ENCODE measurements at regions not wholly inside any gene's neighbourhood (a gene's known extent, or its start where the extent isn't known, plus 50 kb on each side); places are given as distances from the start of the nearest gene placed in this dataset.

DNA sequence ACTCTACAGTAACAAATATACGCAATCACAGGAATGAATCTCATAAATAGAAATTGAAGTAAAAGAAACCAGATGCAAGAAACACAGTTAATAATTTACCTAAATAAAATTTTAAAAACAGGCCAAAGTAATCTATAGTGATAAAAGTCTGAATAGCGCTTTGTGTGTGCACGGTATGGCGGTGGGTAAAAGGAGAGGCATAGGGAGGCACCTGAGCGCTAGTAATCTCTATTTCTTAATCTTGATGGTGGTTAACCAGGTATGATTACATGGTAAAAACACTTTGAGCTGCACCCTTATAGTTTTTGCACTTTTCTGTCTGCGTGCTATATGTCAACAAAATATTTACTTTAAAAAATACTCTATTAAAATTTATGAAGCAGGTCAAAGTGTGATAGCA, 198.1 kb upstream of the SATB1 start:
- Mint-ChIP-seq H3K4me3 (no peak overlapping the region), H3K36me3 (no peaks in the 10 kb centered on the region), H3K9me3 (peaks cover 0 to 2% (median 0%) of the 10 kb centered on the region in 8 donors), H3K27ac (no peak overlapping the region), H3K27me3 (no peaks in the 10 kb centered on the region), H3K4me1 (peaks cover 7 to 10% (median 8%) of the 10 kb centered on the region in 4 donors)
- Histone ChIP-seq H3K27me3 (ENCODE audit: insufficient read depth, low read length) (no peaks in the 10 kb centered on the region), H3K27ac (ENCODE audit: low read depth, low read length) (no peak overlapping the region), H3K4me1 (ENCODE audit: insufficient read depth, low read length) (no peaks in the 10 kb centered on the region), H3K9me3 (ENCODE audit: control insufficient read depth in 1 of 2, low read length in 2 of 2) (no peaks in the 10 kb centered on the region), H3K4me3 (ENCODE audit: low read length in 2 of 2) (no peak overlapping the region), H3K36me3 (ENCODE audit: insufficient read depth, low read length) (no peaks in the 10 kb centered on the region)
- ChIA-PET CTCF (ENCODE audit: partially characterized antibody) (no interaction called here), POLR2A (ENCODE audit: partially characterized antibody) (no interaction called here)
- intact Hi-C loops (cut with micrococcal nuclease), result no loop called here
- DNase-seq, result no peak

DNA sequence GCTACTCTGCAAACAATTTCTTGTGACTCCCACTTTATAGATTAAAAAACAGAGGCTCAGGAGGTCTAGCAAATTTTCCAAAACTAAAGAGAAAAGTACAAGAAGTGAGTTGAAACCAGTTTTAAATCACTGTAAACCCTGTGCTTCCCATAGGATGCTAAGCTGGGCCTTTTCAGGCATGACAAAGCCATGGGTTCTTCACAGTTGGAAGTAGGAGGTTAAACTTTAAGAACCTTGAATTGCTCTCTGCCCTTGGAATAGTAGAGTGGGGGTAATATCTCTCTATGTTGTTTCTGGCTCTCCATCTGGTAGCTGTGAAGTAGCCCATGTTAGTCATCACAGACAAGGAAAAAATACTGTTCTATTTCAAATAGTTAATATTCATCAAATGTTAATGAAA, 193.6 kb upstream of the SATB1 start:
- Histone ChIP-seq H3K27me3 (ENCODE audit: insufficient read depth, low read length) (no peaks in the 10 kb centered on the region), H3K4me1 (ENCODE audit: insufficient read depth, low read length) (no peaks in the 10 kb centered on the region), H3K27ac (ENCODE audit: low read depth, low read length) (no peak overlapping the region), H3K36me3 (ENCODE audit: insufficient read depth, low read length) (no peaks in the 10 kb centered on the region), H3K9me3 (ENCODE audit: control insufficient read depth in 1 of 2, low read length in 2 of 2) (no peaks in the 10 kb centered on the region), H3K4me3 (ENCODE audit: low read length in 2 of 2) (no peak overlapping the region)
- no peak for DNase-seq
- no peaks in the 10 kb centered on the region for H3K27me3 Mint-ChIP-seq
- intact Hi-C loops (cut with micrococcal nuclease), result no loop called here
- no peaks in the 10 kb centered on the region for H3K4me1 Mint-ChIP-seq
- POLR2A ChIA-PET (ENCODE audit: partially characterized antibody), result no interaction called here
- no peak overlapping the region for H3K4me3 Mint-ChIP-seq
- H3K9me3 Mint-ChIP-seq, result no peaks in the 10 kb centered on the region
- CTCF ChIA-PET (ENCODE audit: partially characterized antibody), result no interaction called here
- H3K27ac Mint-ChIP-seq, result no peak overlapping the region
- H3K36me3 Mint-ChIP-seq, result no peaks in the 10 kb centered on the region

DNA sequence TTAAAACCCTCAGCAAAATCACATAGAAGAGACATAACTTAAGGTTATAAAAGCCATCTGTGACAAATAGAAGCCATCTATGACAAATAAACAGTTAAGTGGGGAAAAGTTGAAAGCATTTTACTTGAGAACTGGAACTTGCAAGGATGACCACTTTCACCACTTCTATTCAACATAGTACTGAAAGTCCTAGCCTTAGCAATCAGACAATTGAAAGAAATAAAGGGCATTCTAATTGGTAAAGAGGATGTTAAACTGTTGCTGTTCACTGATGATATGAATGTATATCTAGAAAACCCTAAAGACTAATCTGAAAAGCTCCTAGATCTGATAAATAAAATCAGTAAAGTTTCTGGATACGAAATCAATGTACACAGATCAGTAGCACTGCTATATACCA, 186.9 kb upstream of the SATB1 start:
- Histone ChIP-seq H3K27ac (ENCODE audit: low read depth, low read length) (no peak overlapping the region), H3K4me3 (ENCODE audit: low read length in 2 of 2) (no peak overlapping the region), H3K27me3 (ENCODE audit: insufficient read depth, low read length) (no peaks in the 10 kb centered on the region), H3K4me1 (ENCODE audit: insufficient read depth, low read length) (no peaks in the 10 kb centered on the region), H3K36me3 (ENCODE audit: insufficient read depth, low read length) (no peaks in the 10 kb centered on the region), H3K9me3 (ENCODE audit: control insufficient read depth in 1 of 2, low read length in 2 of 2) (no peaks in the 10 kb centered on the region)
- DNase-seq, result no peak
- no peak overlapping the region for H3K4me3 Mint-ChIP-seq
- no peaks in the 10 kb centered on the region for H3K27me3 Mint-ChIP-seq
- ChIA-PET POLR2A (ENCODE audit: partially characterized antibody) (no interaction called here), CTCF (ENCODE audit: partially characterized antibody) (no interaction called here)
- intact Hi-C loops (cut with micrococcal nuclease), result no loop called here
- no peaks in the 10 kb centered on the region for H3K36me3 Mint-ChIP-seq
- no peak overlapping the region for H3K27ac Mint-ChIP-seq
- H3K4me1 Mint-ChIP-seq, result peaks cover 0 to 1% (median 0%) of the 10 kb centered on the region in 4 donors
- H3K9me3 Mint-ChIP-seq, result peaks cover 0 to 12% (median 5%) of the 10 kb centered on the region in 8 donors

DNA sequence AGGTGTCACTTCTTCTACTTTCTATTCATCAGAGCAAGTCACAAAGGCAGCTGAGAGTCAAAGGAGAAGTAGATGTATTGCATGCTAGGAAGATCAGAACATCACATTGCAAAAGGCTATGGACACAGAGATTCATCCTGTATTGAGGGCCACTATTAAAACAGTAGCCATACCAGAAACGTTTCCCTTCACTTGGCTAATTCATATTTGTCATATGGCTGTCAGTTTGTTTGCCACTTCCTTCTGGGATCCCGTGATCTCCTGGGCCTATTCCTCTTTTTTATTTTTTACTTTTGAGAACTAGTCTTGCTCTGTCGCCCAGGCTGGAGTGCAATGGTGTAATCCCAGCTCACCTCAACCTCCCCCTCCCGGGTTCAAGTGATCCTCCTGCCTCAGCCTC, 184.0 kb upstream of the SATB1 start:
- Histone ChIP-seq H3K27ac (ENCODE audit: low read depth, low read length) (no peak overlapping the region), H3K9me3 (ENCODE audit: control insufficient read depth in 1 of 2, low read length in 2 of 2) (no peaks in the 10 kb centered on the region), H3K4me3 (ENCODE audit: low read length in 2 of 2) (no peak overlapping the region), H3K27me3 (ENCODE audit: insufficient read depth, low read length) (no peaks in the 10 kb centered on the region), H3K4me1 (ENCODE audit: insufficient read depth, low read length) (no peaks in the 10 kb centered on the region), H3K36me3 (ENCODE audit: insufficient read depth, low read length) (no peaks in the 10 kb centered on the region)
- POLR2A ChIA-PET (ENCODE audit: partially characterized antibody), result no interaction called here
- Mint-ChIP-seq H3K4me3 (no peak overlapping the region), H3K36me3 (no peaks in the 10 kb centered on the region), H3K27me3 (no peaks in the 10 kb centered on the region), H3K27ac (no peak overlapping the region), H3K9me3 (peaks cover 0 to 12% (median 5%) of the 10 kb centered on the region in 8 donors), H3K4me1 (peaks cover 0 to 2% (median 0%) of the 10 kb centered on the region in 4 donors)
- CTCF ChIA-PET (ENCODE audit: partially characterized antibody), result no interaction called here
- intact Hi-C loops (cut with micrococcal nuclease), result no loop called here
- no peak for DNase-seq

DNA sequence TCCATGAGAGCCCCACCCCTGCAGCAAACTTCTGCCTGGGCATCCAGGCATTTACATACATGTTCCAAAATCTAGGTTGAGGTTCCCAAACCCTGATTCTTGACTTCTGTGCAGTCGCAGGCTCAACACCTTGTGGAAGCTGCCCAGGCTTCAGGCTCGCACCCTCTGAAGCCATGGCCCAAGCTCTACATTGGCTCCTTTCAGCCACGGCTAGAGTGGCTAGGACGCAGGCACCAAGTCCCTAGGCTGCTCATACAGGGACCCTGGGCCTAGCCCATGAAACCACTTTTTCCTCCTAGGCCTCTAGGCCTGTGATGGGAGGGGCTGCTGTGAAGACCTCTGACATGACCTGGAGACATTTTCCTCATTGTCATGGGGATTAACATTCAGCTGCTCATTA, 172.8 kb upstream of the SATB1 start:
- H3K27me3 Mint-ChIP-seq, result no peaks in the 10 kb centered on the region
- H3K27me3 ChIP-seq (ENCODE audit: insufficient read depth, low read length), result no peaks in the 10 kb centered on the region
- no peak for DNase-seq
- ChIA-PET CTCF (ENCODE audit: partially characterized antibody) (no interaction called here), POLR2A (ENCODE audit: partially characterized antibody) (no interaction called here)
- H3K36me3 ChIP-seq (ENCODE audit: insufficient read depth, low read length), result no peaks in the 10 kb centered on the region
- intact Hi-C loops (cut with micrococcal nuclease), result no loop called here
- no peak overlapping the region for H3K4me3 Mint-ChIP-seq
- no peaks in the 10 kb centered on the region for H3K4me1 Mint-ChIP-seq
- no peaks in the 10 kb centered on the region for H3K9me3 ChIP-seq (ENCODE audit: control insufficient read depth in 1 of 2, low read length in 2 of 2)
- no peak overlapping the region for H3K4me3 ChIP-seq (ENCODE audit: low read length in 2 of 2)
- H3K27ac Mint-ChIP-seq, result no peak overlapping the region
- H3K36me3 Mint-ChIP-seq, result peaks cover 12 to 14% of the 10 kb centered on the region in 2 donors
- peaks cover 8 to 19% (median 12%) of the 10 kb centered on the region in 8 donors for H3K9me3 Mint-ChIP-seq
- no peak overlapping the region for H3K27ac ChIP-seq (ENCODE audit: low read depth, low read length)
- no peaks in the 10 kb centered on the region for H3K4me1 ChIP-seq (ENCODE audit: insufficient read depth, low read length)

DNA sequence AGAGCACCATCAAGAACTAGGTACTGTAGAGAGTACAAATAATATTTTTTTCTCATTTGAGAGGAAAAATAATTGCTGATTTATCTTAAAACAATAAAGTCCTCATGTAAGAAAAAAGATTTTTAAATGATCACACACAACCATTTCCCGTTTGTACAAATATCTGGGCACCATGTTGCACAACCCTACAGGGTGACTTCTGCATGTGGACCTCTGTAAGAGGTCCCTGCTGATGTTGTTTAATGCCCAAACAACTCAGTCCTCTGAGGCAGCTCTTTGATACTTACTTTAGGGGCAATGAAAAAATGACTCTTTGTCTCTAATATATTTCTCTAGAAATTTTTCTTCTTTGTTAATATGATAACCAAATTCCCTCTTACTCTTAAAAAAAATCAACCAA, 168.1 kb upstream of the SATB1 start:
- no peak overlapping the region for H3K4me3 Mint-ChIP-seq
- CTCF ChIA-PET (ENCODE audit: partially characterized antibody), result no interaction called here
- H3K4me3 ChIP-seq (ENCODE audit: low read length in 2 of 2), result no peak overlapping the region
- H3K27me3 Mint-ChIP-seq, result no peaks in the 10 kb centered on the region
- H3K4me1 Mint-ChIP-seq, result peaks cover 0 to 3% (median 0%) of the 10 kb centered on the region in 4 donors
- DNase-seq, result no peak
- no peaks in the 10 kb centered on the region for H3K9me3 ChIP-seq (ENCODE audit: control insufficient read depth in 1 of 2, low read length in 2 of 2)
- H3K27ac Mint-ChIP-seq, result no peak overlapping the region
- peaks cover 3 to 6% of the 10 kb centered on the region in 2 donors for H3K36me3 Mint-ChIP-seq
- H3K4me1 ChIP-seq (ENCODE audit: insufficient read depth, low read length), result no peaks in the 10 kb centered on the region
- no peaks in the 10 kb centered on the region for H3K27me3 ChIP-seq (ENCODE audit: insufficient read depth, low read length)
- H3K27ac ChIP-seq (ENCODE audit: low read depth, low read length), result no peak overlapping the region
- no peaks in the 10 kb centered on the region for H3K36me3 ChIP-seq (ENCODE audit: insufficient read depth, low read length)
- intact Hi-C loops (cut with micrococcal nuclease), result no loop called here
- peaks cover under 1 to 8% (median 4%) of the 10 kb centered on the region in 8 donors for H3K9me3 Mint-ChIP-seq
- POLR2A ChIA-PET (ENCODE audit: partially characterized antibody), result no interaction called here

DNA sequence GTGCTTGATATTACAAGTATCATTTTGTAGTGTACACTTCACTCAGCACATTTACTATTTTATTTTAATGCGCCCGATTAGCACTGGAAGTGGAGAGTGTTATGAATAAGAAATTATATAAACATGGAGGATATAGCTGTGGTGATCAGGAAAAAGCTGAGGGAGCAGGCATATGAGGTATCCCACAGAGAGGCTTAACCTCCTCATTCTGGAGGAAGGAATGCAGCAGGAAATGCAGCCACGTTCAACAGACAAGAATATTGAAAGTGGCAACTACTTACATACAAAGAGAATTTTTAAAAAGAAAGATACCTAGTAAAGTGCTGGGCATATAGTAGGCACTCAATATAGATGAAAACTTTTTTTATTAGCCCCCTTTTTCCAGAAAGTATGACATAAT, 166.0 kb upstream of the SATB1 start:
- peaks cover 0 to 1% of the 10 kb centered on the region in 2 donors for H3K36me3 Mint-ChIP-seq
- Histone ChIP-seq H3K4me3 (ENCODE audit: low read length in 2 of 2) (no peak overlapping the region), H3K4me1 (ENCODE audit: insufficient read depth, low read length) (no peaks in the 10 kb centered on the region), H3K36me3 (ENCODE audit: insufficient read depth, low read length) (no peaks in the 10 kb centered on the region), H3K9me3 (ENCODE audit: control insufficient read depth in 1 of 2, low read length in 2 of 2) (no peaks in the 10 kb centered on the region), H3K27me3 (ENCODE audit: insufficient read depth, low read length) (no peaks in the 10 kb centered on the region), H3K27ac (ENCODE audit: low read depth, low read length) (no peak overlapping the region)
- no peaks in the 10 kb centered on the region for H3K27me3 Mint-ChIP-seq
- no peak for DNase-seq
- peaks cover 0 to 3% (median 0%) of the 10 kb centered on the region in 4 donors for H3K4me1 Mint-ChIP-seq
- ChIA-PET POLR2A (ENCODE audit: partially characterized antibody) (no interaction called here), CTCF (ENCODE audit: partially characterized antibody) (interaction anchor here (1.1 kb wide), 1 partner anchor 31 kb away, joined by 4 read pairs; no protein-coding TSS in a partner anchor)
- intact Hi-C loops (cut with micrococcal nuclease), result no loop called here
- no peaks in the 10 kb centered on the region for H3K9me3 Mint-ChIP-seq
- no peak overlapping the region for H3K4me3 Mint-ChIP-seq
- H3K27ac Mint-ChIP-seq, result no peak overlapping the region

GRCh38 chr3:18586076-18586475, 160.9 kb upstream of the SATB1 start:
- no peaks in the 10 kb centered on the region for H3K27me3 Mint-ChIP-seq
- intact Hi-C loops (cut with micrococcal nuclease), result no loop called here
- Histone ChIP-seq H3K4me1 (ENCODE audit: insufficient read depth, low read length) (no peaks in the 10 kb centered on the region), H3K4me3 (ENCODE audit: low read length in 2 of 2) (no peak overlapping the region), H3K9me3 (ENCODE audit: control insufficient read depth in 1 of 2, low read length in 2 of 2) (no peaks in the 10 kb centered on the region), H3K27me3 (ENCODE audit: insufficient read depth, low read length) (no peaks in the 10 kb centered on the region), H3K27ac (ENCODE audit: low read depth, low read length) (no peak overlapping the region), H3K36me3 (ENCODE audit: insufficient read depth, low read length) (no peaks in the 10 kb centered on the region)
- peaks cover 0 to 6% (median 2%) of the 10 kb centered on the region in 4 donors for H3K4me1 Mint-ChIP-seq
- ChIA-PET CTCF (ENCODE audit: partially characterized antibody) (no interaction called here), POLR2A (ENCODE audit: partially characterized antibody) (no interaction called here)
- DNase-seq, result no peak
- no peak overlapping the region for H3K27ac Mint-ChIP-seq
- peaks cover 0 to 9% (median 5%) of the 10 kb centered on the region in 8 donors for H3K9me3 Mint-ChIP-seq
- H3K36me3 Mint-ChIP-seq, result peaks cover 1 to 5% of the 10 kb centered on the region in 2 donors
- no peak overlapping the region for H3K4me3 Mint-ChIP-seq
